Testis (tissue), 2 donors: ENCODE measurements at regions not wholly inside any gene's neighbourhood (a gene's known extent, or its start where the extent isn't known, plus 50 kb on each side); places are given as distances from the start of the nearest gene placed in this dataset.

Source experiments
- DNase-seq: peaks from one replicate; pipeline ENCODE4 v3.0.0-alpha.2; 2019
- H3K27ac ChIP-seq, 2 donors: fragments of 200-600 bp; sonication (generic); one replicate each; pipeline ENCODE4 v1.5.1; 2019
- H3K27me3 ChIP-seq: fragments of 200-600 bp; sonication (generic); one replicate; pipeline ENCODE4 v1.5.1; 2019
- H3K36me3 ChIP-seq: fragments of 200-600 bp; sonication (generic); one replicate; pipeline ENCODE4 v1.5.1; 2017; ENCODE audit warnings: low read depth; ENCODE audit errors: missing control alignments
- H3K4me1 ChIP-seq: fragments of 200-600 bp; sonication (generic); one replicate; pipeline ENCODE4 v1.5.1; 2019
- H3K4me3 ChIP-seq, 2 donors: fragments of 200-600 bp; sonication (generic); one replicate each; pipeline ENCODE4 v1.5.1; 2017 to 2019
- H3K9me3 ChIP-seq: fragments of 200-600 bp; sonication (generic); one replicate; pipeline ENCODE4 v1.5.1; 2017
- POLR2A ChIP-seq: fragments of 450-650 bp; IDR thresholded peaks from one replicate; pipeline ENCODE4 v1.6.1; 2017; ENCODE audit warnings: antibody characterized with exemption, mild to moderate bottlenecking, moderate library complexity
- WGBS, 2 donors: methylation state at CpG; one replicate each; pipeline ENCODE4 v1.1.5; 2018; 5-methylcytosine and 5-hydroxymethylcytosine counted together
- intact Hi-C: fragments of 100-400 bp; cut with DNase I; formaldehyde crosslinking; loops from one replicate; pipeline ENCODE4 v1.15.1; 2023; ENCODE audit warnings: low total_unique reads
- TF ChIP-seq, protein P1 (sequence below), 3 experiments: fragments of 450-650 bp in 2 of 3; fragments of 200-600 bp in 1 of 3; sonication (generic) in 1 of 3; IDR thresholded peaks; one replicate each; pipeline ENCODE4 v1.5.1; 2016 to 2019; ENCODE audit warnings: antibody characterized with exemption in 3 of 3, mild to moderate bottlenecking in 2 of 3, moderate library complexity in 1 of 3

- intact Hi-C loops = no loop called here
- Histone ChIP-seq H3K9me3 (no peaks in the 10 kb centered on the region), H3K4me1 (no peaks in the 10 kb centered on the region), H3K36me3 (no peaks in the 10 kb centered on the region), H3K4me3 (no peak overlapping the region), H3K27me3 (no peaks in the 10 kb centered on the region), H3K27ac (no peak overlapping the region)
- TF ChIP-seq, protein P1, sequence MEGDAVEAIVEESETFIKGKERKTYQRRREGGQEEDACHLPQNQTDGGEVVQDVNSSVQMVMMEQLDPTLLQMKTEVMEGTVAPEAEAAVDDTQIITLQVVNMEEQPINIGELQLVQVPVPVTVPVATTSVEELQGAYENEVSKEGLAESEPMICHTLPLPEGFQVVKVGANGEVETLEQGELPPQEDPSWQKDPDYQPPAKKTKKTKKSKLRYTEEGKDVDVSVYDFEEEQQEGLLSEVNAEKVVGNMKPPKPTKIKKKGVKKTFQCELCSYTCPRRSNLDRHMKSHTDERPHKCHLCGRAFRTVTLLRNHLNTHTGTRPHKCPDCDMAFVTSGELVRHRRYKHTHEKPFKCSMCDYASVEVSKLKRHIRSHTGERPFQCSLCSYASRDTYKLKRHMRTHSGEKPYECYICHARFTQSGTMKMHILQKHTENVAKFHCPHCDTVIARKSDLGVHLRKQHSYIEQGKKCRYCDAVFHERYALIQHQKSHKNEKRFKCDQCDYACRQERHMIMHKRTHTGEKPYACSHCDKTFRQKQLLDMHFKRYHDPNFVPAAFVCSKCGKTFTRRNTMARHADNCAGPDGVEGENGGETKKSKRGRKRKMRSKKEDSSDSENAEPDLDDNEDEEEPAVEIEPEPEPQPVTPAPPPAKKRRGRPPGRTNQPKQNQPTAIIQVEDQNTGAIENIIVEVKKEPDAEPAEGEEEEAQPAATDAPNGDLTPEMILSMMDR (IDR thresholded peaks at IDR 0.05) = no peak
- no peak for TF ChIP-seq POLR2A
- WGBS, 2 donors = 89 to 93% methylated on average over 5 of the region's 5 CpGs
- no peak for DNase-seq
Measured at GRCh38 chr3:106589311-106589942, 720.6 kb upstream of the CBLB start.

DNA sequence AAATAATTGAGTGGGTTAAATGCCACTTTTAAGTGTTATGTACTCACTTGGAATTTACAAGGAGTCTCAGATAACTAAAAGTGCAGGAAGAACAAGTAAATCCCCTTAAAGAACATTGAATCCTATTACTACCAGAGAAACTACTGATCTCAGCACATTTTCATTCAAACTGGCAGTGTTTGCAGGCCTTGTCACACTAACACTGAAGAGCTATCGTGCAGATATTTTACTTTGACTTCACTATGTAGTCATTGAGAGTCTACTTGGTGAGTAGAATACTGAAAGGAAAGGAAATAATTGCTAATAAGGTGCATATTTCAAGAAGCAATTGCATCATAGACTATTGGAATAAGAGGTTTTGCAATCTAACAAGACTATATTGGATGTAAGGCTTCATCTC lies 721.4 kb upstream of the CBLB start:
- 50 to 51% methylated on average over 1 of the region's 1 CpG for WGBS, 2 donors
- intact Hi-C loops = no loop called here
- DNase-seq = no peak
- H3K4me3 ChIP-seq = no peak overlapping the region
- no peaks in the 10 kb centered on the region for H3K4me1 ChIP-seq
- no peak overlapping the region for H3K27ac ChIP-seq
- no peaks in the 10 kb centered on the region for H3K27me3 ChIP-seq
- no peak for TF ChIP-seq POLR2A
- TF ChIP-seq, protein P1 (IDR thresholded peaks at IDR 0.05) = no peak
- H3K9me3 ChIP-seq = no peaks in the 10 kb centered on the region
- H3K36me3 ChIP-seq = no peaks in the 10 kb centered on the region

- no peak overlapping the region for H3K4me3 ChIP-seq
- no peak overlapping the region for H3K27ac ChIP-seq
- no peak for TF ChIP-seq POLR2A
- TF ChIP-seq, protein P1 (IDR thresholded peaks at IDR 0.05) = no peak
- intact Hi-C loops = no loop called here
- H3K27me3 ChIP-seq = no peaks in the 10 kb centered on the region
- H3K4me1 ChIP-seq = no peaks in the 10 kb centered on the region
- no peak for DNase-seq
- H3K36me3 ChIP-seq = no peaks in the 10 kb centered on the region
- WGBS, 2 donors = 87 to 95% methylated on average over 2 of the region's 2 CpGs
- H3K9me3 ChIP-seq = no peaks in the 10 kb centered on the region
Measured at GRCh38 chr3:106593381-106593780, 724.6 kb upstream of the CBLB start.

DNA sequence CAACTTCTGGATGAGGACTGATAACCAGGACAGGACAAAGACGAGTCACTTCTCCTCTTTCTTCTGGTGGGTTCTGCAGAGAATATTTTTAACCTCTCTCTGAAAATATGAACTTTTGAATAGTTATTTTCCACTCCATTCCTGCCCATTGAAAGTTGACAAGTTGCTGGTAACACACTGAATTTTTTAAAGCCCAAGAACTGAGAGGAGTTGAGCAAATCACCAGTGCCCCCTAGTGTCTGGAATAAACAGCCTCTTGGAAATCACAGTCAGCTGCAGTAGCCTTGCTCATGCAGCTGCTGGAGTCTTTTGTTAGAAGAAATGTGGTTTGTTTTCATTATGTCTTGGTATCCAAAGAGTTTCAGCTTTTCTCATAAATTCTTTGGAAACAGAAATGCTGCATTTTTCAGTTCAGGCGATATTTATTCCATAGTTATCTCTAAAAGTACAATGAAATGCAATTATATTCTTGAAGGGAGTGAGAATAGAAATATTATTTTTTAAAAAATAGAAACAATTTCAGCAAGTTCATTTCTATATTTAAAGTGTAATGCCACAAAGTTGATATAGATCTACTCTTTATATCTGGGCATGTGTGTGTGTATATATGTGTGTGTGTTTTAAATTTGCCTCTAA lies 741.0 kb upstream of the CBLB start:
- no peaks in the 10 kb centered on the region for H3K4me1 ChIP-seq
- TF ChIP-seq, protein P1 (IDR thresholded peaks at IDR 0.05) = peak; percentile 69 to 86 (median 79)
- no peak for TF ChIP-seq POLR2A
- 32 to 35% methylated on average over 2 of the region's 2 CpGs for WGBS, 2 donors
- no peaks in the 10 kb centered on the region for H3K9me3 ChIP-seq
- H3K4me3 ChIP-seq = no peak overlapping the region
- H3K27ac ChIP-seq = no peak overlapping the region
- H3K36me3 ChIP-seq = no peaks in the 10 kb centered on the region
- DNase-seq = peak; percentile 81
- no peaks in the 10 kb centered on the region for H3K27me3 ChIP-seq
- intact Hi-C loops = no loop called here
